ENCODE measurements at regions not wholly inside any gene's neighbourhood (a gene's known extent, or its start where the extent isn't known, plus 50 kb on each side); places are given as distances from the start of the nearest gene placed in this dataset.

DNA sequence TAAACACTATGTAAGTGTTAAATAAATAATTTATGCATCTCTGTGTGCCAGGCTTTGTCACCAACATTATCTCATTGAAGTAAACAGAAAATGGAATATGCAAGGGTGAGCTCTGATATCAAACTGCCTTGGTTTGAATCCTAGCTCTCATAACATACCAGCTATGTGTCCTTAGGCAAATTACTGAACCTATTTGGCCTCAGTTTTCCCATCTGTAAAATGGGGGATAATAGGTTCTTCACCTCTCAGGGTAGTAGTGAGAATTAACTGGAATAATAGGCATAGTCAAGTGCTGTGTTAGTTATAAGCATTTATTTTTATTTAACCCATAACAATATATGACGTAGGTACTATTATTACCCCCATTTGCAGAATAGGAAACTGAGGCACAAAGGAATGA is 190.8 kb upstream of the SRRM4 start:
- TF ChIP-seq, protein P1, sequence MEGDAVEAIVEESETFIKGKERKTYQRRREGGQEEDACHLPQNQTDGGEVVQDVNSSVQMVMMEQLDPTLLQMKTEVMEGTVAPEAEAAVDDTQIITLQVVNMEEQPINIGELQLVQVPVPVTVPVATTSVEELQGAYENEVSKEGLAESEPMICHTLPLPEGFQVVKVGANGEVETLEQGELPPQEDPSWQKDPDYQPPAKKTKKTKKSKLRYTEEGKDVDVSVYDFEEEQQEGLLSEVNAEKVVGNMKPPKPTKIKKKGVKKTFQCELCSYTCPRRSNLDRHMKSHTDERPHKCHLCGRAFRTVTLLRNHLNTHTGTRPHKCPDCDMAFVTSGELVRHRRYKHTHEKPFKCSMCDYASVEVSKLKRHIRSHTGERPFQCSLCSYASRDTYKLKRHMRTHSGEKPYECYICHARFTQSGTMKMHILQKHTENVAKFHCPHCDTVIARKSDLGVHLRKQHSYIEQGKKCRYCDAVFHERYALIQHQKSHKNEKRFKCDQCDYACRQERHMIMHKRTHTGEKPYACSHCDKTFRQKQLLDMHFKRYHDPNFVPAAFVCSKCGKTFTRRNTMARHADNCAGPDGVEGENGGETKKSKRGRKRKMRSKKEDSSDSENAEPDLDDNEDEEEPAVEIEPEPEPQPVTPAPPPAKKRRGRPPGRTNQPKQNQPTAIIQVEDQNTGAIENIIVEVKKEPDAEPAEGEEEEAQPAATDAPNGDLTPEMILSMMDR (IDR thresholded peaks at IDR 0.05) = no peak
- no peaks in the 10 kb centered on the region for H3K9me3 Mint-ChIP-seq
- no peak for DNase-seq
- H3K4me1 Mint-ChIP-seq = no peaks in the 10 kb centered on the region
- H3K27ac Mint-ChIP-seq = no peak overlapping the region
- peaks cover 28% of the 10 kb centered on the region for H3K27me3 Mint-ChIP-seq (ENCODE audit: low read depth, poor library complexity)
- no peaks in the 10 kb centered on the region for H3K36me3 Mint-ChIP-seq (ENCODE audit: low read depth)
- no peak overlapping the region for H3K4me3 Mint-ChIP-seq

- TF ChIP-seq, protein P1 (IDR thresholded peaks at IDR 0.05) = no peak
- Mint-ChIP-seq H3K4me3 (no peak overlapping the region), H3K27me3 (ENCODE audit: low read depth, poor library complexity) (peaks cover 15% of the 10 kb centered on the region), H3K4me1 (no peaks in the 10 kb centered on the region), H3K27ac (no peak overlapping the region), H3K9me3 (no peaks in the 10 kb centered on the region), H3K36me3 (ENCODE audit: low read depth) (no peaks in the 10 kb centered on the region)
- no peak for DNase-seq
These were observed 167.5 kb upstream of the SRRM4 start for GRCh38 chr12:118813778-118814357.

DNA sequence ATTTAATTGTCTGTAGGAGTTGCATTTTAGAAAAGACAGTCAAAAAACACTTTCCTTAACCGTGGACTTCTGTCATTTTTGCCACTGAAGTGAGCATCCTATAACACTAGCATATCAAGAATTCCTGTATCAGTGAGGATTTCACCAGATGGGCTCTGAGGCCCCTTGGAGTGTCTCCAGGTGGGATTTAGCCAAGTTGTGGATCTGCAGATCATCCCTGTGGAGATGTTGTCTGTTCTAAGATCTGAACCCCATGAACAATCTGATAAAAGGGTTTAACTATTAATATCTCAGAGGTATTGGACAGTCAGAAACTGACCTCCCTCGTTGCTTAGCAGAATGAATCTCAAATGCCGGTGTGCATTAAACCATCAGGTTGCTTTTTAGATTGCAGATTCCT is 165.0 kb upstream of the SRRM4 start:
- Mint-ChIP-seq H3K9me3 (no peaks in the 10 kb centered on the region), H3K27me3 (ENCODE audit: low read depth, poor library complexity) (peaks cover 8% of the 10 kb centered on the region), H3K4me3 (no peak overlapping the region), H3K36me3 (ENCODE audit: low read depth) (no peaks in the 10 kb centered on the region), H3K27ac (no peak overlapping the region), H3K4me1 (no peaks in the 10 kb centered on the region)
- no peak for DNase-seq
- TF ChIP-seq, protein P1 (IDR thresholded peaks at IDR 0.05) = no peak

DNA sequence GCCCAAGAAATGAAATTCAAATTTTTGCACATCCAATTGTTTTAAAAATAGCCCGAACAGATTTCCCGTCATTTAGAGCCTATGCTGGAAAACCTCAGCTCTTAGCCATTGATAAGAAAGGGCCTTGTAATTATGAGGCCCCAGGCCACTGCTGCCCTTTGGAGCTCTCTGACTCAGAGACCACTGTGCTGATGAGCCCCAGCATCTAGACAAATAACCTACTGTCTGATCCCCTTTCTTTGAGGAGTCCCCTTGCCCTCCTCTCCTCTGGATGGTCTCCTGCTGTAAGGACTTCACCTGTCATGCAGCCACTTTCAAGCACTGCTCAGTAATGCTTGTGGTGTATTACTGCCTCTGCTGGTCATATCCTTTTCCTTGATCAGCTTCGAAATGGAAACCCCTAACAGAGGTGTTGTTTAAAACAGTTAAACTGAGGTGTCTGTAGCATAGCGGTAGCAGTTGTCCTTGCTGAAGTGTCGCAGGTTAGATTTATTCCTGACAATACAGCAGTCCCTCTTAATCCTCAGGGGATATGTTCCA is 159.9 kb upstream of the SRRM4 start:
- Mint-ChIP-seq H3K4me3 (no peak overlapping the region), H3K4me1 (no peaks in the 10 kb centered on the region), H3K36me3 (ENCODE audit: low read depth) (no peaks in the 10 kb centered on the region), H3K27ac (no peak overlapping the region), H3K27me3 (ENCODE audit: low read depth, poor library complexity) (peaks cover 15% of the 10 kb centered on the region), H3K9me3 (peaks cover 13% of the 10 kb centered on the region)
- no peak for DNase-seq
- TF ChIP-seq, protein P1 (IDR thresholded peaks at IDR 0.05) = no peak

- no peak overlapping the region for H3K27ac Mint-ChIP-seq
- H3K4me1 Mint-ChIP-seq = no peaks in the 10 kb centered on the region
- TF ChIP-seq, protein P1 (IDR thresholded peaks at IDR 0.05) = no peak
- peaks cover 9% of the 10 kb centered on the region for H3K27me3 Mint-ChIP-seq (ENCODE audit: low read depth, poor library complexity)
- no peak for DNase-seq
- H3K36me3 Mint-ChIP-seq (ENCODE audit: low read depth) = no peaks in the 10 kb centered on the region
- H3K9me3 Mint-ChIP-seq = peaks cover 19% of the 10 kb centered on the region
- no peak overlapping the region for H3K4me3 Mint-ChIP-seq
These were observed 158.8 kb upstream of the SRRM4 start for GRCh38 chr12:118822512-118822911.

DNA sequence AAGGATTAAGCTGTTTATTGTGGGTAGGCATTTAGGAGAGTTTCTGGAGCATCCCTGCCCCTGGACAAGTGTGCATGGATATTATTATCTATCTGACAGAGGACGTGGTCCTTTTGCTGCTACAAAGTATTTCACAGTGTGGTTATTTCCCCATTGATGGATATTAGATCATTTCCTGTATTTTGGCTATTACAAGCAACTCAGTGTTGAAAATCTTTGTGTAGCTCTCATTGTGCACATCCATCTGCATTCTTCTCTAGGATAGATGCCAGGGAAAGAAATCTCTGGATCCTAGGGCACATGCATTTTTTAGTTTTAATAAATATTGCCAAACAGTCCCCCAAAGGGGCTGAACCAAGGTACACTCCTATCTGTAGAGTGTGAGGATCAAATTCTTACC is 154.3 kb upstream of the SRRM4 start:
- Mint-ChIP-seq H3K4me1 (no peaks in the 10 kb centered on the region), H3K27ac (no peak overlapping the region), H3K27me3 (ENCODE audit: low read depth, poor library complexity) (peaks cover 26% of the 10 kb centered on the region), H3K4me3 (no peak overlapping the region), H3K9me3 (peaks cover 19% of the 10 kb centered on the region), H3K36me3 (ENCODE audit: low read depth) (no peaks in the 10 kb centered on the region)
- no peak for DNase-seq
- TF ChIP-seq, protein P1 (IDR thresholded peaks at IDR 0.05) = no peak
